SK-N-SH (cell line): ENCODE measurements at regions not wholly inside any gene's neighbourhood (a gene's known extent, or its start where the extent isn't known, plus 50 kb on each side); places are given as distances from the start of the nearest gene placed in this dataset.

ENCODE experiments used
- CTCF ChIA-PET: fragments of 300-600, 350-600 bp; formaldehyde crosslinking; extraction: SDS; loops from one replicate; lab custom pipeline; 2021; lab: Yijun Ruan, JAX
- POLR2A ChIA-PET: fragments of 350-600 bp; sonication (Branson Sonifier 250); formaldehyde crosslinking; extraction: SDS; loops from one replicate; lab custom pipeline; 2020; ENCODE audit warnings: antibody characterized with exemption, inconsistent platforms; lab: Yijun Ruan, JAX
- DNase-seq: peaks from one replicate; pipeline ENCODE4 v3.0.0; 2012
- H2AFZ ChIP-seq: fragments of 200-600 bp; sonication (generic); 2 replicates; pipeline ENCODE4 v1.8.1; 2016; ENCODE audit warnings: antibody characterized with exemption, mild to moderate bottlenecking, low read depth
- H3F3A ChIP-seq: fragments of 200-600 bp; sonication (generic); replicated peaks from 2 replicates; pipeline ENCODE3; 2016; ENCODE audit warnings: antibody characterized with exemption, mild to moderate bottlenecking; ENCODE audit not compliant: insufficient read depth
- H3K27ac ChIP-seq, 2 experiments: fragments of 200-500 bp in 1 of 2; fragments of 200-600 bp in 1 of 2; sonication (Bioruptor generic) in 1 of 2; sonication (generic), shearing (Covaris generic) in 1 of 2; 2 replicates each; pipeline versions ENCODE4 v1.5.1 to v1.6.1; 2014 to 2016; ENCODE audit warnings: low read depth in 2 of 2, inconsistent platforms in 1 of 2, low read length in 1 of 2, mild to moderate bottlenecking in 1 of 2, mixed read lengths in 1 of 2
- H3K27me3 ChIP-seq: fragments of 200-600 bp; sonication (generic), shearing (Covaris generic); 2 replicates; pipeline ENCODE4 v1.6.1; 2016; ENCODE audit warnings: mixed run types; ENCODE audit not compliant: insufficient read depth
- H3K36me3 ChIP-seq, 2 experiments: fragments of 200-500 bp in 1 of 2; fragments of 200-600 bp in 1 of 2; sonication (Bioruptor generic) in 1 of 2; sonication (generic) in 1 of 2; replicated peaks in 1 of 2; 2 replicates each; pipeline versions ENCODE3 to v1.5.1; 2014 to 2016; ENCODE audit warnings: low read length in 1 of 2, mild to moderate bottlenecking in 1 of 2; ENCODE audit not compliant: insufficient read depth in 2 of 2, control insufficient read depth in 1 of 2
- H3K4me1 ChIP-seq, 2 experiments: fragments of 200-500 bp in 1 of 2; fragments of 200-600 bp in 1 of 2; sonication (Bioruptor generic) in 1 of 2; sonication (generic), shearing (Covaris generic) in 1 of 2; 2 replicates each; pipeline versions ENCODE4 v1.5.1 to v1.6.1; 2014 to 2016; ENCODE audit warnings: low read depth in 1 of 2, low read length in 1 of 2, mixed run types in 1 of 2; ENCODE audit not compliant: insufficient read depth in 2 of 2, control insufficient read depth in 1 of 2
- H3K4me2 ChIP-seq: fragments of 200-600 bp; sonication (generic), shearing (Covaris generic); 2 replicates; pipeline ENCODE4 v1.6.1; 2017; ENCODE audit warnings: mixed run types
- H3K4me3 ChIP-seq, 2 experiments: fragments of 200-500 bp in 1 of 2; fragments of 200-600 bp in 1 of 2; sonication (Bioruptor generic) in 1 of 2; sonication (generic), shearing (Covaris generic) in 1 of 2; 2 replicates each; pipeline versions ENCODE4 v1.5.1 to v1.8.1; 2014 to 2016; ENCODE audit warnings: low read depth in 2 of 2, inconsistent platforms in 1 of 2, low read length in 1 of 2, mild to moderate bottlenecking in 1 of 2, mixed read lengths in 1 of 2, moderate library complexity in 1 of 2
- H3K79me2 ChIP-seq: fragments of 200-600 bp; sonication (generic); 2 replicates; pipeline ENCODE4 v1.8.1; 2017; ENCODE audit warnings: mild to moderate bottlenecking; ENCODE audit not compliant: insufficient read depth
- H3K9ac ChIP-seq: fragments of 200-600 bp; sonication (generic); 2 replicates; pipeline ENCODE4 v1.6.1; 2017; ENCODE audit warnings: mixed run types
- H3K9me2 ChIP-seq: fragments of 200-600 bp; sonication (generic); 2 replicates; pipeline ENCODE4 v1.6.1; 2017; ENCODE audit warnings: mixed run types
- H3K9me3 ChIP-seq: fragments of 200-600 bp; sonication (generic); 2 replicates; pipeline ENCODE4 v1.6.1; 2017; ENCODE audit warnings: mixed run types, mild to moderate bottlenecking, moderate library complexity
- H4K20me1 ChIP-seq: fragments of 200-600 bp; sonication (generic); 2 replicates; pipeline ENCODE4 v1.6.1; 2017; ENCODE audit warnings: mild to moderate bottlenecking, mixed run types; ENCODE audit not compliant: insufficient read depth
- EZH2phosphoT487 ChIP-seq: fragments of 200-600 bp; sonication (generic); IDR thresholded peaks from 2 replicates; pipeline ENCODE4 v1.6.1; 2017; ENCODE audit warnings: low read depth, mixed run types, mild to moderate bottlenecking, antibody characterized with exemption, moderate library complexity, borderline replicate concordance
- FOSL2 ChIP-seq: IDR thresholded peaks from 2 replicates; pipeline ENCODE4 v1.4.0; 2012; ENCODE audit warnings: low read depth, mild to moderate bottlenecking, moderate library complexity, borderline replicate concordance
- FOXM1 ChIP-seq: IDR thresholded peaks from 2 replicates; pipeline ENCODE4 v1.4.0; 2012; ENCODE audit warnings: low read depth, mild to moderate bottlenecking
- JUND ChIP-seq: IDR thresholded peaks from 2 replicates; pipeline ENCODE4 v1.4.0; 2012
- MXI1 ChIP-seq: IDR thresholded peaks from 2 replicates; pipeline ENCODE4 v1.6.1; 2012; ENCODE audit warnings: mild to moderate bottlenecking, low read depth, low read length, improper control_type of control experiment
- NFIC ChIP-seq: IDR thresholded peaks from 2 replicates; pipeline ENCODE4 v1.4.0; 2012; ENCODE audit warnings: borderline replicate concordance
- RFX5 ChIP-seq: IDR thresholded peaks from 2 replicates; pipeline ENCODE4 v1.6.1; 2012; ENCODE audit warnings: mild to moderate bottlenecking, improper control_type of control experiment, low read length
- TEAD4 ChIP-seq: IDR thresholded peaks from 2 replicates; pipeline ENCODE4 v1.4.0; 2012; ENCODE audit warnings: mild to moderate bottlenecking, borderline replicate concordance; ENCODE audit not compliant: insufficient read depth
- WGBS: methylation state at CpG from one replicate; pipeline ENCODE4 v1.1.6; 2017; ENCODE audit warnings: low lambda C conversion rate; 5-methylcytosine and 5-hydroxymethylcytosine counted together
- TF ChIP-seq, protein P1 (sequence below): IDR thresholded peaks from 2 replicates; pipeline ENCODE4 v1.4.0; 2012; ENCODE audit warnings: low read depth, borderline replicate concordance
- TF ChIP-seq, protein P2 (sequence below): IDR thresholded peaks from 2 replicates; pipeline ENCODE4 v1.4.0; 2012; ENCODE audit warnings: low read depth
- TF ChIP-seq, protein P3 (sequence below): IDR thresholded peaks from 2 replicates; pipeline ENCODE4; 2012

DNA sequence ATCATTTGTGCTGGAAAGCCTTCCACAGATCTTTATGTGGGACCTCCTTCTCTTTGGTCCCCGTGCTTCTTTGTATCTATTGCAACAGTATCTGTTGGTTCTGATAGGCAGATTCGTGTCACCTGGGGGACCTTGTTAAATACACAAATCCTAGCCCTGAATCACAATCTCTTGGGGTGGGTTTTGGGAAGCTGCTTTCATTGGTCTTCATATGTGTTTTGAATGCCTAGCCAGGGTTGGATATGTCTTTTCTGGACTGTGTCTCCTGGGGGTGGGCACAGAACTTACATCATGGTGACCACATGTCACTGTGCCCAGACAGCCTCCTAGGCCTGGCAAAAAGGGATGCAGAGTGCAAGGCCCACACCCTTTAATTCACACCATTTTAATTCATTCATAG lies 81.0 kb upstream of the HNF1B start:
- H3K27ac ChIP-seq, result no peak overlapping the region
- no peak for DNase-seq
- H3K9me3 ChIP-seq, result no peaks in the 10 kb centered on the region
- no peaks in the 10 kb centered on the region for H3F3A ChIP-seq
- no peaks in the 10 kb centered on the region for H3K27me3 ChIP-seq
- no peak for TF ChIP-seq RFX5
- TF ChIP-seq MXI1, result no peak
- TF ChIP-seq, protein P1, sequence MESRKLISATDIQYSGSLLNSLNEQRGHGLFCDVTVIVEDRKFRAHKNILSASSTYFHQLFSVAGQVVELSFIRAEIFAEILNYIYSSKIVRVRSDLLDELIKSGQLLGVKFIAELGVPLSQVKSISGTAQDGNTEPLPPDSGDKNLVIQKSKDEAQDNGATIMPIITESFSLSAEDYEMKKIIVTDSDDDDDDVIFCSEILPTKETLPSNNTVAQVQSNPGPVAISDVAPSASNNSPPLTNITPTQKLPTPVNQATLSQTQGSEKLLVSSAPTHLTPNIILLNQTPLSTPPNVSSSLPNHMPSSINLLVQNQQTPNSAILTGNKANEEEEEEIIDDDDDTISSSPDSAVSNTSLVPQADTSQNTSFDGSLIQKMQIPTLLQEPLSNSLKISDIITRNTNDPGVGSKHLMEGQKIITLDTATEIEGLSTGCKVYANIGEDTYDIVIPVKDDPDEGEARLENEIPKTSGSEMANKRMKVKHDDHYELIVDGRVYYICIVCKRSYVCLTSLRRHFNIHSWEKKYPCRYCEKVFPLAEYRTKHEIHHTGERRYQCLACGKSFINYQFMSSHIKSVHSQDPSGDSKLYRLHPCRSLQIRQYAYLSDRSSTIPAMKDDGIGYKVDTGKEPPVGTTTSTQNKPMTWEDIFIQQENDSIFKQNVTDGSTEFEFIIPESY, result no peak
- TF ChIP-seq, protein P2, sequence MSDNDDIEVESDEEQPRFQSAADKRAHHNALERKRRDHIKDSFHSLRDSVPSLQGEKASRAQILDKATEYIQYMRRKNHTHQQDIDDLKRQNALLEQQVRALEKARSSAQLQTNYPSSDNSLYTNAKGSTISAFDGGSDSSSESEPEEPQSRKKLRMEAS, result no peak
- TF ChIP-seq, all 33 proteins: peak for 0
- WGBS, result 81% methylated on average over 2 of the region's 2 CpGs
- Histone ChIP-seq H3K9me2 (no peaks in the 10 kb centered on the region), H3K36me3 (no peaks in the 10 kb centered on the region), H4K20me1 (no peaks in the 10 kb centered on the region), H3K4me3 (no peak overlapping the region), H2AFZ (no peak overlapping the region), H3K79me2 (no peaks in the 10 kb centered on the region), H3K9ac (no peak overlapping the region), H3K4me1 (peaks cover 0 to 17% of the 10 kb centered on the region in 2 experiments; a peak in 2 of 4 replicates), H3K4me2 (no peak overlapping the region)
- CTCF ChIA-PET, result interaction anchor here (3.2 kb wide), 1 partner anchor 10 kb away, joined by 16 read pairs; no protein-coding TSS in a partner anchor
- POLR2A ChIA-PET, result interaction anchor here (0.6 kb wide), 1 partner anchor 539 kb away, joined by 3 read pairs; no protein-coding TSS in a partner anchor

DNA sequence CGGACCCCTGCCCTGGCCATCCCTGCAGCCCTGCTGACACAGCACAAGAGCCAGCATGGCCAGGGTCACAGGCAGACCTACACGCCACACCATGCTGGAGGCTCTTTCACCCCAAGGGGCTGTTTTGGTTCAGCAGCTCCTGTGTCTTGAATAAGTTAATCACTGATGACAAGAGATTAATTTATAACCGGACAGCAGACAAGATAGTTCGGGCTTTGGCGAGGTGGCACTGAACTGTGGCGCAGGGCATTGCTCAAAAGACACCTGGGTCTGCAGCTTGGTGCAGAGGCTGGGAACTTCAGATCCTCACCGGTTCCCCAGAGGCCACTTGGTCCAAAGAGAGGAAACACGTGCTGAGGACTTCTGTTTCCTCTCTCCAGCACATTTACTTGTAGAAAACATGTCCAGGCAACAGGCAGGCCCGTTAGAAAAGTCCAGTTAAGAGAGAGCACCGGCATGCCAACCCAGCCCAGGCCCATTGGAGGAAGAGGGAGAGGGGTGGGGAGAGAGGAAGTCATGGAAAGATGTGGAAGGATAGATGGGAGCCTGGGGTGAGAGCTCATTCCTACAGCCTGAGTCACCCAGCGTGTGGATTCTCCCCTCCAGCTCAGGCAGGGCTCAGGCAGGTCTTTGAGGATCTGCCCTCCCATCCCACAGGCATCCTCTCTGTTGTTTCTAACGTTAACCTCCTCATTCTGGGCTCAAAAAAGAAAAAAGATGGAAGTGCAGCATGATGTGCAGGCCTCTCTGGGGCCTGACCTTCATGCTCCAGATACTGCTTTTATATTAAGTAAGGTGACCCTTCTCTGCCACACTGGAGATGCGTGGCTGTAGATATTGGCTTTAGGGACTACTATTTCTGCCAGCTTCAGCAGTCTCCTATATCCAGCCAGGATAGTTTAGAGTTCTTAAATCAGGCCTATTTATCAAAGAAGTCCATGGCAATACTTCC lies 80.0 kb upstream of the HNF1B start:
- peak overlapping the region; percentile 41; the same call in 1 of the 2 replicates for H3K4me2 ChIP-seq
- TF ChIP-seq NFIC, result no peak
- TF ChIP-seq JUND, result peak; percentile 82
- no peak for TF ChIP-seq EZH2phosphoT487
- 0 out of 2 replicates have a peak, but pooled peaks have one; percentile 26 for TF ChIP-seq TEAD4
- TF ChIP-seq, protein P3, sequence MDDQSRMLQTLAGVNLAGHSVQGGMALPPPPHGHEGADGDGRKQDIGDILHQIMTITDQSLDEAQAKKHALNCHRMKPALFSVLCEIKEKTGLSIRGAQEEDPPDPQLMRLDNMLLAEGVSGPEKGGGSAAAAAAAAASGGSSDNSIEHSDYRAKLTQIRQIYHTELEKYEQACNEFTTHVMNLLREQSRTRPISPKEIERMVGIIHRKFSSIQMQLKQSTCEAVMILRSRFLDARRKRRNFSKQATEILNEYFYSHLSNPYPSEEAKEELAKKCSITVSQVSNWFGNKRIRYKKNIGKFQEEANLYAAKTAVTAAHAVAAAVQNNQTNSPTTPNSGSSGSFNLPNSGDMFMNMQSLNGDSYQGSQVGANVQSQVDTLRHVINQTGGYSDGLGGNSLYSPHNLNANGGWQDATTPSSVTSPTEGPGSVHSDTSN, result peak; percentile 25; the same call in 1 of the 2 replicates
- TF ChIP-seq FOXM1, result no peak
- TF ChIP-seq, protein P2, result peak; percentile 85
- peak; percentile 74; the same call in 1 of the 2 replicates for TF ChIP-seq FOSL2
- no peak for TF ChIP-seq MXI1
- no peaks in the 10 kb centered on the region for H3K9me2 ChIP-seq
- H3K9me3 ChIP-seq, result no peaks in the 10 kb centered on the region
- no peak overlapping the region for H3K9ac ChIP-seq
- no peaks in the 10 kb centered on the region for H3K79me2 ChIP-seq
- H3K4me3 ChIP-seq, result no peak overlapping the region
- H4K20me1 ChIP-seq, result no peaks in the 10 kb centered on the region
- DNase-seq, result no peak
- H3K27ac ChIP-seq, result peak overlapping the region in 1 of 2 experiments; percentile 62; a peak in 2 of 4 replicates
- WGBS, result 54% methylated on average over 12 of the region's 13 CpGs
- peak overlapping the region; percentile 89 for H2AFZ ChIP-seq
- H3F3A ChIP-seq, result peaks cover 2% of the 10 kb centered on the region
- H3K4me1 ChIP-seq, result peaks cover 0 to 17% of the 10 kb centered on the region in 2 experiments; a peak in 2 of 4 replicates
- H3K27me3 ChIP-seq, result no peaks in the 10 kb centered on the region
- POLR2A ChIA-PET, result interaction anchor here (0.6 kb wide), 1 partner anchor 538 kb away, joined by 3 read pairs; no protein-coding TSS in a partner anchor
- H3K36me3 ChIP-seq, result no peaks in the 10 kb centered on the region
- CTCF ChIA-PET, result interaction anchor here (3.2 kb wide), 1 partner anchor 8 kb away, joined by 16 read pairs; no protein-coding TSS in a partner anchor
